Midbrain (tissue), 1 donor: ENCODE measurements at regions not wholly inside any gene's neighbourhood (a gene's known extent, or its start where the extent isn't known, plus 50 kb on each side); places are given as distances from the start of the nearest gene placed in this dataset.
"Not testable (repeated sequence)": the region's sequence is repeated elsewhere in the genome, so short reads cannot be mapped to it uniquely, and the experiment has no call there.

ENCODE experiments used
- DNase-seq: peaks from one replicate; lab custom pipeline; 2025; lab: John Stamatoyannopoulos, UW

- DNase-seq, result not testable (repeated sequence)
These were observed 306.2 kb downstream of the PPP4R3C start for GRCh38 chrX:27156921-27157320.

- no peak for DNase-seq
These were observed 326.8 kb downstream of the PPP4R3C start for GRCh38 chrX:27136325-27136724.

GRCh38 chrX:27132862-27133261 lies 330.3 kb downstream of the PPP4R3C start:
- no peak for DNase-seq

GRCh38 chrX:27087176-27087575 lies 376.0 kb downstream of the PPP4R3C start:
- DNase-seq, result not testable (repeated sequence)

- DNase-seq, result no peak
These were observed 376.9 kb downstream of the PPP4R3C start for GRCh38 chrX:27086237-27086636.

- no peak for DNase-seq
These were observed 377.8 kb downstream of the PPP4R3C start for GRCh38 chrX:27085346-27085745.

- DNase-seq, result no peak
These were observed 384.8 kb downstream of the PPP4R3C start for GRCh38 chrX:27078371-27078770.

- no peak for DNase-seq
These were observed 405.3 kb downstream of the PPP4R3C start for GRCh38 chrX:27057883-27058282.

GRCh38 chrX:27039332-27039731 lies 423.8 kb downstream of the PPP4R3C start:
- DNase-seq, result no peak

GRCh38 chrX:27008486-27008885 lies 454.7 kb downstream of the PPP4R3C start:
- no peak for DNase-seq

- DNase-seq, result no peak
These were observed 463.5 kb downstream of the PPP4R3C start for GRCh38 chrX:26999634-27000033.

GRCh38 chrX:26958261-26958660 lies 504.9 kb downstream of the PPP4R3C start:
- DNase-seq, result no peak

- no peak for DNase-seq
These were observed 509.1 kb downstream of the PPP4R3C start for GRCh38 chrX:26954029-26954428.

- no peak for DNase-seq
These were observed 510.9 kb downstream of the PPP4R3C start for GRCh38 chrX:26952213-26952612.

- DNase-seq, result no peak
These were observed 535.7 kb downstream of the PPP4R3C start for GRCh38 chrX:26927419-26927818.

- DNase-seq, result no peak
These were observed 538.1 kb downstream of the PPP4R3C start for GRCh38 chrX:26925088-26925487.

- no peak for DNase-seq
These were observed 540.9 kb downstream of the PPP4R3C start for GRCh38 chrX:26922278-26922677.

- no peak for DNase-seq
These were observed 544.5 kb downstream of the PPP4R3C start for GRCh38 chrX:26918631-26919030.

- no peak for DNase-seq
These were observed 546.1 kb downstream of the PPP4R3C start for GRCh38 chrX:26916991-26917390.

GRCh38 chrX:26915064-26915463 lies 548.1 kb downstream of the PPP4R3C start:
- DNase-seq, result no peak

- DNase-seq, result no peak
These were observed 548.9 kb downstream of the PPP4R3C start for GRCh38 chrX:26914232-26914631.

- DNase-seq, result not testable (repeated sequence)
These were observed 551.4 kb downstream of the PPP4R3C start for GRCh38 chrX:26911785-26912184.

GRCh38 chrX:26909728-26910127 lies 553.4 kb downstream of the PPP4R3C start:
- DNase-seq, result no peak

GRCh38 chrX:26908218-26908617 lies 554.9 kb downstream of the PPP4R3C start:
- DNase-seq, result no peak

GRCh38 chrX:26889574-26889973 lies 573.6 kb downstream of the PPP4R3C start:
- no peak for DNase-seq
